Transverse colon (tissue), 4 donors: ENCODE measurements at regions not wholly inside any gene's neighbourhood (a gene's known extent, or its start where the extent isn't known, plus 50 kb on each side); places are given as distances from the start of the nearest gene placed in this dataset.

ENCODE experiments used
- EP300 ChIP-seq: sonication (generic); formaldehyde crosslinking; IDR thresholded peaks from one replicate; pipeline ENCODE4 v1.6.1; 2017; ENCODE audit warnings: antibody characterized with exemption, low read depth
- POLR2A ChIP-seq: fragments of 450-650 bp; IDR thresholded peaks from one replicate; pipeline ENCODE4 v1.6.1; 2016; ENCODE audit warnings: antibody characterized with exemption, mild to moderate bottlenecking, moderate library complexity
- POLR2AphosphoS5 ChIP-seq, 3 donors: sonication (generic); formaldehyde crosslinking; IDR thresholded peaks; one replicate each; pipeline ENCODE4 v1.6.1; 2016; ENCODE audit warnings: antibody characterized with exemption in 3 of 3
- TF ChIP-seq, protein P1 (sequence below), 5 experiments: fragments of 200-600 bp in 3 of 5; fragments of 450-650 bp in 2 of 5; sonication (generic) in 3 of 5; IDR thresholded peaks; 1 replicate in 2 of 5; 2 replicates in 3 of 5; pipeline ENCODE4 v1.5.1; 2016 to 2017; ENCODE audit warnings: antibody characterized with exemption in 5 of 5, inconsistent platforms in 3 of 5, mild to moderate bottlenecking in 2 of 5, moderate library complexity in 1 of 5

DNA sequence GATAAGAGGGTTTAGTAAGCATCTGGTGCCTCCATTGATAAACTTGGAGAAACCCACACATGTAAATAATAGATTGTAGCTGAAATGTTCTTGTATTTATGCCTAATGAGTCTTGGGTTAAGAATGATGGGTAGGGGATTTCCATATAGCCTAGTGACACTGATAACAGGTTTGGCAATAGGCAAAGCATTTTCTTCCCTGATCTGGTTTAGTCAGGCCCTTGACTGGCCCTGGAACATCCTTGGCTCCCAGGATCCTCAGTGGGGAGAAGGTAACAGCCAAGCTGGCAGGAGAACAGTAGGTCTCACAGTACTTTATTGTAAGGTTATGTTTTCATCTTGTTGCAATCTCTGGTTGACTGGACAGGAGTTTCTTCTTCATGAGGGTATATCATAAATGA is 228.4 kb downstream of the DIPK2A start:
- TF ChIP-seq POLR2A = no peak
- TF ChIP-seq, protein P1, sequence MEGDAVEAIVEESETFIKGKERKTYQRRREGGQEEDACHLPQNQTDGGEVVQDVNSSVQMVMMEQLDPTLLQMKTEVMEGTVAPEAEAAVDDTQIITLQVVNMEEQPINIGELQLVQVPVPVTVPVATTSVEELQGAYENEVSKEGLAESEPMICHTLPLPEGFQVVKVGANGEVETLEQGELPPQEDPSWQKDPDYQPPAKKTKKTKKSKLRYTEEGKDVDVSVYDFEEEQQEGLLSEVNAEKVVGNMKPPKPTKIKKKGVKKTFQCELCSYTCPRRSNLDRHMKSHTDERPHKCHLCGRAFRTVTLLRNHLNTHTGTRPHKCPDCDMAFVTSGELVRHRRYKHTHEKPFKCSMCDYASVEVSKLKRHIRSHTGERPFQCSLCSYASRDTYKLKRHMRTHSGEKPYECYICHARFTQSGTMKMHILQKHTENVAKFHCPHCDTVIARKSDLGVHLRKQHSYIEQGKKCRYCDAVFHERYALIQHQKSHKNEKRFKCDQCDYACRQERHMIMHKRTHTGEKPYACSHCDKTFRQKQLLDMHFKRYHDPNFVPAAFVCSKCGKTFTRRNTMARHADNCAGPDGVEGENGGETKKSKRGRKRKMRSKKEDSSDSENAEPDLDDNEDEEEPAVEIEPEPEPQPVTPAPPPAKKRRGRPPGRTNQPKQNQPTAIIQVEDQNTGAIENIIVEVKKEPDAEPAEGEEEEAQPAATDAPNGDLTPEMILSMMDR (IDR thresholded peaks at IDR 0.05) = no peak
- TF ChIP-seq POLR2AphosphoS5 (IDR thresholded peaks at IDR 0.05) = no peak
- no peak for TF ChIP-seq EP300
